ENCODE measurements at regions not wholly inside any gene's neighbourhood (a gene's known extent, or its start where the extent isn't known, plus 50 kb on each side); places are given as distances from the start of the nearest gene placed in this dataset.

- H3K4me3 Mint-ChIP-seq = no peak overlapping the region
- H3K27me3 Mint-ChIP-seq (ENCODE audit: insufficient read depth) = peaks cover 10% of the 10 kb centered on the region
- Histone ChIP-seq H3K4me1 (ENCODE audit: control insufficient read depth, insufficient read depth, low read length) (peaks cover 8% of the 10 kb centered on the region), H3K9me3 (ENCODE audit: control insufficient read depth, low read length) (no peaks in the 10 kb centered on the region), H3K27me3 (ENCODE audit: control insufficient read depth, insufficient read depth, low read length, poor library complexity, severe bottlenecking) (no peaks in the 10 kb centered on the region), H3K36me3 (ENCODE audit: control insufficient read depth, insufficient read depth, low read length) (no peaks in the 10 kb centered on the region), H3K4me3 (ENCODE audit: low read length) (no peak overlapping the region), H3K27ac (ENCODE audit: low read depth, low read length) (no peak overlapping the region), H3K9ac (ENCODE audit: extremely low read depth, low read length, poor library complexity, severe bottlenecking) (no peak overlapping the region)
- TF ChIP-seq, protein P1, sequence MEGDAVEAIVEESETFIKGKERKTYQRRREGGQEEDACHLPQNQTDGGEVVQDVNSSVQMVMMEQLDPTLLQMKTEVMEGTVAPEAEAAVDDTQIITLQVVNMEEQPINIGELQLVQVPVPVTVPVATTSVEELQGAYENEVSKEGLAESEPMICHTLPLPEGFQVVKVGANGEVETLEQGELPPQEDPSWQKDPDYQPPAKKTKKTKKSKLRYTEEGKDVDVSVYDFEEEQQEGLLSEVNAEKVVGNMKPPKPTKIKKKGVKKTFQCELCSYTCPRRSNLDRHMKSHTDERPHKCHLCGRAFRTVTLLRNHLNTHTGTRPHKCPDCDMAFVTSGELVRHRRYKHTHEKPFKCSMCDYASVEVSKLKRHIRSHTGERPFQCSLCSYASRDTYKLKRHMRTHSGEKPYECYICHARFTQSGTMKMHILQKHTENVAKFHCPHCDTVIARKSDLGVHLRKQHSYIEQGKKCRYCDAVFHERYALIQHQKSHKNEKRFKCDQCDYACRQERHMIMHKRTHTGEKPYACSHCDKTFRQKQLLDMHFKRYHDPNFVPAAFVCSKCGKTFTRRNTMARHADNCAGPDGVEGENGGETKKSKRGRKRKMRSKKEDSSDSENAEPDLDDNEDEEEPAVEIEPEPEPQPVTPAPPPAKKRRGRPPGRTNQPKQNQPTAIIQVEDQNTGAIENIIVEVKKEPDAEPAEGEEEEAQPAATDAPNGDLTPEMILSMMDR (conservative IDR thresholded peaks at IDR 0.05) = no peak
- peaks cover 20% of the 10 kb centered on the region for H3K4me1 Mint-ChIP-seq
- DNase-seq = no peak
- H3K9me3 Mint-ChIP-seq = no peaks in the 10 kb centered on the region
- 91 to 93% methylated on average over 1 to 2 of the region's 2 CpGs for WGBS, 2 experiments (ENCODE audit: insufficient coverage in 1 of 2, insufficient read length in 1 of 2)
- H3K36me3 Mint-ChIP-seq (ENCODE audit: low read depth) = no peaks in the 10 kb centered on the region
- H3K27ac Mint-ChIP-seq = no peak overlapping the region
These were observed 95.9 kb upstream of the CDKN3 start for GRCh38 chr14:54300881-54301280.

GRCh38 chr14:54301359-54301758 is 95.4 kb upstream of the CDKN3 start:
- Mint-ChIP-seq H3K4me1 (peaks cover 20% of the 10 kb centered on the region), H3K27ac (no peak overlapping the region), H3K9me3 (no peaks in the 10 kb centered on the region), H3K27me3 (ENCODE audit: insufficient read depth) (peaks cover 10% of the 10 kb centered on the region), H3K4me3 (no peak overlapping the region), H3K36me3 (ENCODE audit: low read depth) (no peaks in the 10 kb centered on the region)
- Histone ChIP-seq H3K27me3 (ENCODE audit: control insufficient read depth, insufficient read depth, low read length, poor library complexity, severe bottlenecking) (no peaks in the 10 kb centered on the region), H3K27ac (ENCODE audit: low read depth, low read length) (no peak overlapping the region), H3K4me1 (ENCODE audit: control insufficient read depth, insufficient read depth, low read length) (peaks cover 8% of the 10 kb centered on the region), H3K36me3 (ENCODE audit: control insufficient read depth, insufficient read depth, low read length) (no peaks in the 10 kb centered on the region), H3K9ac (ENCODE audit: extremely low read depth, low read length, poor library complexity, severe bottlenecking) (no peak overlapping the region), H3K4me3 (ENCODE audit: low read length) (no peak overlapping the region), H3K9me3 (ENCODE audit: control insufficient read depth, low read length) (no peaks in the 10 kb centered on the region)
- TF ChIP-seq, protein P1 (conservative IDR thresholded peaks at IDR 0.05) = no peak
- no peak for DNase-seq
- 89 to 90% methylated on average over 6 to 7 of the region's 7 CpGs for WGBS, 2 experiments (ENCODE audit: insufficient coverage in 1 of 2, insufficient read length in 1 of 2)

- H3K9ac ChIP-seq (ENCODE audit: extremely low read depth, low read length, poor library complexity, severe bottlenecking) = no peak overlapping the region
- no peaks in the 10 kb centered on the region for H3K27me3 ChIP-seq (ENCODE audit: control insufficient read depth, insufficient read depth, low read length, poor library complexity, severe bottlenecking)
- Mint-ChIP-seq H3K4me1 (peaks cover 16% of the 10 kb centered on the region), H3K36me3 (ENCODE audit: low read depth) (no peaks in the 10 kb centered on the region), H3K9me3 (no peaks in the 10 kb centered on the region), H3K27ac (no peak overlapping the region), H3K27me3 (ENCODE audit: insufficient read depth) (peaks cover 9% of the 10 kb centered on the region), H3K4me3 (no peak overlapping the region)
- H3K36me3 ChIP-seq (ENCODE audit: control insufficient read depth, insufficient read depth, low read length) = no peaks in the 10 kb centered on the region
- H3K4me3 ChIP-seq (ENCODE audit: low read length) = no peak overlapping the region
- H3K9me3 ChIP-seq (ENCODE audit: control insufficient read depth, low read length) = no peaks in the 10 kb centered on the region
- no peak for DNase-seq
- 79 to 100% methylated on average over 1 to 4 of the region's 4 CpGs for WGBS, 2 experiments (ENCODE audit: insufficient coverage in 1 of 2, insufficient read length in 1 of 2)
- H3K27ac ChIP-seq (ENCODE audit: low read depth, low read length) = no peak overlapping the region
- H3K4me1 ChIP-seq (ENCODE audit: control insufficient read depth, insufficient read depth, low read length) = no peaks in the 10 kb centered on the region
- TF ChIP-seq, protein P1 (conservative IDR thresholded peaks at IDR 0.05) = no peak
These were observed 90.0 kb upstream of the CDKN3 start for GRCh38 chr14:54306806-54307205.

All from endodermal cell (in vitro differentiated cells).